NCI-H748 (cell line): ENCODE measurements at regions not wholly inside any gene's neighbourhood (a gene's known extent, or its start where the extent isn't known, plus 50 kb on each side); places are given as distances from the start of the nearest gene placed in this dataset.

Experiments
- DNase-seq: peaks from one replicate; lab custom pipeline; 2025; ENCODE audit not compliant: unreplicated experiment; lab: John Stamatoyannopoulos, UW

- DNase-seq: no peak
Observed at GRCh38 chr5:121783700-121784099, 68.0 kb upstream of the FTMT start.

- no peak for DNase-seq
Observed at GRCh38 chr5:121793791-121794190, 57.9 kb upstream of the FTMT start.

GRCh38 chr5:121795511-121795910 is 56.2 kb upstream of the FTMT start:
- DNase-seq: no peak

- DNase-seq: peak; percentile 21
Observed at GRCh38 chr5:121797681-121798518, 53.8 kb upstream of the FTMT start.
